Spleen (tissue), 11 donors: ENCODE measurements at regions not wholly inside any gene's neighbourhood (a gene's known extent, or its start where the extent isn't known, plus 50 kb on each side); places are given as distances from the start of the nearest gene placed in this dataset.
"Not testable (repeated sequence)": the region's sequence is repeated elsewhere in the genome, so short reads cannot be mapped to it uniquely, and the experiment has no call there.

Experiments
- DNase-seq: peaks from one replicate; pipeline ENCODE4 v3.0.0-alpha.2; 2020
- H3K27ac ChIP-seq, 8 donors: fragments of 200-600 bp; sonication (generic) in 7 of 8; 1 replicate in 4 of 8; 2 replicates in 4 of 8; pipeline versions ENCODE4 v1.5.0 to v1.8.0; 2016 to 2021; ENCODE audit warnings: inconsistent platforms in 4 of 8, mild to moderate bottlenecking in 4 of 8, moderate library complexity in 1 of 8
- H3K27me3 ChIP-seq, 7 donors: fragments of 200-600 bp; sonication (generic) in 6 of 7; replicated peaks in 1 of 7; 1 replicate in 4 of 7; 2 replicates in 3 of 7; pipeline versions ENCODE4 v1.5.0 to v1.8.0; 2016 to 2021; ENCODE audit warnings: inconsistent platforms in 3 of 7, mild to moderate bottlenecking in 1 of 7
- H3K36me3 ChIP-seq, 6 donors: fragments of 200-600 bp; sonication (generic) in 5 of 6; 1 replicate in 4 of 6; 2 replicates in 2 of 6; pipeline versions ENCODE4 v1.5.0 to v1.8.0; 2016 to 2021; ENCODE audit warnings: inconsistent platforms in 2 of 6
- H3K4me1 ChIP-seq, 6 donors: fragments of 200-600 bp; sonication (generic) in 5 of 6; 1 replicate in 3 of 6; 2 replicates in 3 of 6; pipeline versions ENCODE4 v1.5.0 to v1.8.0; 2016 to 2021; ENCODE audit warnings: inconsistent platforms in 3 of 6
- H3K4me3 ChIP-seq, 8 donors: fragments of 200-600 bp; sonication (generic) in 7 of 8; 1 replicate in 4 of 8; 2 replicates in 4 of 8; pipeline versions ENCODE4 v1.5.0 to v1.8.0; 2016 to 2021; ENCODE audit warnings: inconsistent platforms in 4 of 8, mild to moderate bottlenecking in 4 of 8, moderate library complexity in 2 of 8
- H3K9me3 ChIP-seq, 8 donors: fragments of 200-600 bp; sonication (generic) in 7 of 8; 1 replicate in 4 of 8; 2 replicates in 4 of 8; pipeline versions ENCODE4 v1.5.0 to v1.8.0; 2016 to 2021; ENCODE audit warnings: inconsistent platforms in 4 of 8
- POLR2A ChIP-seq, 3 donors: fragments of 450-650 bp; IDR thresholded peaks; one replicate each; pipeline ENCODE4 v1.5.1; 2017; ENCODE audit warnings: antibody characterized with exemption in 3 of 3, mild to moderate bottlenecking in 1 of 3
- POLR2AphosphoS5 ChIP-seq, 3 donors: sonication (generic); formaldehyde crosslinking; IDR thresholded peaks; one replicate each; pipeline ENCODE4 v1.5.1; 2017; ENCODE audit warnings: antibody characterized with exemption in 3 of 3
- WGBS, 5 donors: extraction: QIAGEN DNeasy Blood & Tissue Kit in 3 of 5; methylation state at CpG; one replicate each; pipeline versions ENCODE4 v1.1.5 to v1.1.7; 2013 to 2018; 5-methylcytosine and 5-hydroxymethylcytosine counted together
- intact Hi-C: fragments of 100-400 bp; cut with DNase I; formaldehyde crosslinking; loops from one replicate; pipeline ENCODE4 v1.15.0; 2023; ENCODE audit warnings: low total_unique reads
- TF ChIP-seq, protein P1 (sequence below), 11 experiments: fragments of 200-600 bp in 7 of 11; fragments of 450-650 bp in 4 of 11; sonication (generic) in 4 of 11; IDR thresholded peaks in 8 of 11; conservative IDR thresholded peaks in 3 of 11; 1 replicate in 7 of 11; 2 replicates in 4 of 11; pipeline versions ENCODE4 v1.4.0 to v1.8.0; 2016 to 2021; ENCODE audit warnings: antibody characterized with exemption in 11 of 11, inconsistent platforms in 4 of 11, mild to moderate bottlenecking in 1 of 11
- donor health status: healthy with polysubstance abuse.
- donor health status: DM: no; HTN: no; CAD: no; lungs with moderate emphysema.
- donor health status: DM: no; HTN: no; CAD: no.
- donor health status: Bipolar disorder and iron deficiency.
- donor health status: healthy.
- donor health status: DM: no; HTN: no; CAD: no.
- donor health status: DM: yes; HTN: yes; CAD: no.

DNA sequence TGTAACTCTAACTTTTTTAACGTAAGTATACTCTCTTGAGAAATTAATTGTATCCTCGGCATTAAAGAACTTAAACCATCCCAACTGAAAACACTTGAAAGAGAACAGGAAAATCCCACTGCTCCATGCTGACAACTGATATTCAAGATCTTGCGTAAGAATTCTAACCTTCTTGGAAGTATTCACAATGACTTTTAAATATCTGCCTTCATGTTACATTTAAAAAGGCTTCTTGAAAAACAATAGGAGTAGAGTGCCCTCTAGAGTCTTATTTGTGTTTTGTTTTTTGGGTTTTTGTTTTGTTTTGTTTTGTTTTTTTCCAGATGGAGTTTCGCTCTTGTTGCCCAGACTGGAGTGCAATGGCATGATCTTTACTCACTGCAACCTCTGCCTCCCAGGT lies 65.4 kb upstream of the DNAJC10 start:
- Histone ChIP-seq H3K9me3 (no peaks in the 10 kb centered on the region), H3K27me3 (no peaks in the 10 kb centered on the region), H3K36me3 (no peaks in the 10 kb centered on the region), H3K4me1 (peaks cover 0 to 5% (median 0%) of the 10 kb centered on the region in 6 donors), H3K27ac (no peak overlapping the region), H3K4me3 (peak overlapping the region in 1 of 8 donors; percentile 20)
- intact Hi-C loops: loop anchor here (5.0 kb wide), 1 partner anchor 408 kb away; no protein-coding TSS in a partner anchor
- 41 to 72% (median 57%) methylated on average over 4 of the region's 4 CpGs for WGBS, 5 donors
- no peak for TF ChIP-seq POLR2A (IDR thresholded peaks at IDR 0.05)
- TF ChIP-seq, protein P1, sequence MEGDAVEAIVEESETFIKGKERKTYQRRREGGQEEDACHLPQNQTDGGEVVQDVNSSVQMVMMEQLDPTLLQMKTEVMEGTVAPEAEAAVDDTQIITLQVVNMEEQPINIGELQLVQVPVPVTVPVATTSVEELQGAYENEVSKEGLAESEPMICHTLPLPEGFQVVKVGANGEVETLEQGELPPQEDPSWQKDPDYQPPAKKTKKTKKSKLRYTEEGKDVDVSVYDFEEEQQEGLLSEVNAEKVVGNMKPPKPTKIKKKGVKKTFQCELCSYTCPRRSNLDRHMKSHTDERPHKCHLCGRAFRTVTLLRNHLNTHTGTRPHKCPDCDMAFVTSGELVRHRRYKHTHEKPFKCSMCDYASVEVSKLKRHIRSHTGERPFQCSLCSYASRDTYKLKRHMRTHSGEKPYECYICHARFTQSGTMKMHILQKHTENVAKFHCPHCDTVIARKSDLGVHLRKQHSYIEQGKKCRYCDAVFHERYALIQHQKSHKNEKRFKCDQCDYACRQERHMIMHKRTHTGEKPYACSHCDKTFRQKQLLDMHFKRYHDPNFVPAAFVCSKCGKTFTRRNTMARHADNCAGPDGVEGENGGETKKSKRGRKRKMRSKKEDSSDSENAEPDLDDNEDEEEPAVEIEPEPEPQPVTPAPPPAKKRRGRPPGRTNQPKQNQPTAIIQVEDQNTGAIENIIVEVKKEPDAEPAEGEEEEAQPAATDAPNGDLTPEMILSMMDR (IDR thresholded peaks at IDR 0.05 in 8 of 11, conservative IDR thresholded peaks at IDR 0.05 in 3 of 11): peak in 9 of 11 experiments; percentile 14 to 73 (median 47)
- DNase-seq: no peak

DNA sequence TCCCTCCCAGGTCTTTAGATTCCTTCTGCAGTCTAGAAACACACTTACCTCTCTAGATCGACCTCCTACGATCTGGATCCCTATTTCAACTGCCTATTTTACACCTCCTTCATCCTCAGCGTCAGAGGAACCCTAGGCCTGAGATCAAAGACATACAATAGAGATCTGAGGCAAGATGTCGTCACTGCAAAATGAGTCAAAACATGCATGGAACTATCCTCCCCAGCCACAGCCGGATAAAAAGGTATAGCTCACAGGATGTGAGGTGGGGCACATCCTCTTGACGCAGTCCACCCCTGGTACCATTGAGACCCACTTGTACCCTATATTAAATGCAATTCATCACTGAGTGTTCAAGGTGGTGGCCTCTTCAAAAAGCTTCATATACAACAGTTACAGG lies 63.7 kb upstream of the DNAJC10 start:
- no peak for TF ChIP-seq POLR2AphosphoS5 (IDR thresholded peaks at IDR 0.05)
- no peak for TF ChIP-seq POLR2A (IDR thresholded peaks at IDR 0.05)
- TF ChIP-seq, protein P1 (IDR thresholded peaks at IDR 0.05 in 8 of 11, conservative IDR thresholded peaks at IDR 0.05 in 3 of 11): no peak
- intact Hi-C loops: loop anchor here (5.0 kb wide), 1 partner anchor 410 kb away; no protein-coding TSS in a partner anchor
- no peaks in the 10 kb centered on the region for H3K9me3 ChIP-seq
- DNase-seq: no peak
- H3K27ac ChIP-seq: no peak overlapping the region
- peaks cover 0 to 5% (median 0%) of the 10 kb centered on the region in 6 donors for H3K4me1 ChIP-seq
- no peaks in the 10 kb centered on the region for H3K27me3 ChIP-seq
- H3K4me3 ChIP-seq: no peak overlapping the region
- WGBS, 5 donors: 80 to 85% (median 83%) methylated on average over 6 of the region's 6 CpGs
- no peaks in the 10 kb centered on the region for H3K36me3 ChIP-seq

DNA sequence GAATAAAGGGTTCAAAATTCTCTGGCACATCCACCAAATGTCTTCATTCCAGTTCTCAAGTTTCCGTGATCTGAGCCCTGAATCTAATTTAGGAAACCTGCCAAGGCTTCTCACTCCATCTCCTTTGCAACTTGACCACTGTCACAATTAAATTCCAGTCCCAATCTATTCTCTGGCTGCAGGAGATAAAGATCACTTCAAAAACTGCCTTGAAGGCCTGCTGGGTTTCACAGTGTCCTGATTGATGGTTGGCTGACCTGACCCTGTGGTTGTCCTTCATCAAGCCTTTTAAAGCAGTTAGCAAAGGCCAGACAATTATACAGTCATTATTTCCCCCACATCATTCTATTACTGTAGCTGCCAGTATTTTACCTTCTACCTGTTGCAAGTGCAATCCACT lies 60.3 kb upstream of the DNAJC10 start:
- TF ChIP-seq POLR2A (IDR thresholded peaks at IDR 0.05): no peak
- TF ChIP-seq POLR2AphosphoS5 (IDR thresholded peaks at IDR 0.05): no peak
- TF ChIP-seq, protein P1 (IDR thresholded peaks at IDR 0.05 in 8 of 11, conservative IDR thresholded peaks at IDR 0.05 in 3 of 11): no peak
- Histone ChIP-seq H3K27me3 (no peaks in the 10 kb centered on the region), H3K4me3 (no peak overlapping the region), H3K36me3 (no peaks in the 10 kb centered on the region), H3K4me1 (peaks cover 0 to 3% (median 0%) of the 10 kb centered on the region in 6 donors), H3K27ac (no peak overlapping the region), H3K9me3 (no peaks in the 10 kb centered on the region)
- no peak for DNase-seq
- intact Hi-C loops: no loop called here
- WGBS, 5 donors: 44 to 76% (median 71%) methylated on average over 1 of the region's 1 CpG

DNA sequence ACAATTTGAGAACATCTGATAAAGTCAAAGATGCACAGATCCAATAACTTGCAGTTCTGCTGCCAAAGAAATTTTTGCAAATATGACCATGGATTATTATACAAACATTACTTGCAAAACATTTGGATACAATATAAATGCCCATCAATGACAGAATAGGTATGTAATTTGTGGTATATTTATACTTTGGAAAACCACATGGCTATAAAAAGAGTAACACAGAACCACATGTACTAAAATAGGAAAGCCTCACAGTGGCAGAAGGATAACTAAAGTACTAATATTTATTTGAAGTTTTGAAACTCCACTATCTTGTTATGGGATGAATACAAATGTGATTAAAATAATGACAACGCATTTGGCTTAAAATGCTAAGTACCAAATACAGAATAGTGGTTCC lies 51.8 kb upstream of the DNAJC10 start:
- WGBS, 5 donors: 74 to 84% (median 79%) methylated on average over 1 of the region's 1 CpG
- Histone ChIP-seq H3K4me1 (peaks cover 0 to 7% (median 0%) of the 10 kb centered on the region in 6 donors), H3K4me3 (no peak overlapping the region), H3K27me3 (no peaks in the 10 kb centered on the region), H3K36me3 (no peaks in the 10 kb centered on the region), H3K27ac (no peak overlapping the region), H3K9me3 (no peaks in the 10 kb centered on the region)
- intact Hi-C loops: no loop called here
- TF ChIP-seq, protein P1 (IDR thresholded peaks at IDR 0.05 in 8 of 11, conservative IDR thresholded peaks at IDR 0.05 in 3 of 11): no peak
- TF ChIP-seq POLR2AphosphoS5 (IDR thresholded peaks at IDR 0.05): no peak
- TF ChIP-seq POLR2A (IDR thresholded peaks at IDR 0.05): no peak
- no peak for DNase-seq

DNA sequence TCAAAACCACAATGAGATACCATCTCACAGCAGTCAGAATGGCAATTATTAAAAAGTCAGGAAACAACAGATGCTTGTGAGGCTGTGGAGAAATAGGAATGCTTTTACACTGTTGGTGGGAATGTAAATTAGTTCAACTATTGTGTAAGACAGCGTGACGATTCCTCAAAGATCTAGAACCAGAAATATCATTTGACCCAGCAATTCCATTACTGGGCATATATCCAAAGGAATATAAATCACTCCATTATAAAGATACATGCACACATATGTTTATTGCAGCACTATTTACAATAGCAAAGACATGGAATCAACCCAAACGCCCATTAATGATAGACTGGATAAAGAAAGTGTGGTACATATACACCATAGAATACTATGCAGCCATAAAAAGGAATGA lies 50.6 kb upstream of the DNAJC10 start:
- WGBS, 5 donors: 67 to 87% (median 75%) methylated on average over 3 of the region's 3 CpGs
- H3K9me3 ChIP-seq, H3K27ac ChIP-seq, intact Hi-C loops, H3K4me3 ChIP-seq, H3K27me3 ChIP-seq, H3K36me3 ChIP-seq, H3K4me1 ChIP-seq, DNase-seq: not testable (repeated sequence)
